Spleen (tissue), 7 donors: ENCODE measurements at regions not wholly inside any gene's neighbourhood (a gene's known extent, or its start where the extent isn't known, plus 50 kb on each side); places are given as distances from the start of the nearest gene placed in this dataset.
A peak's percentile ranks its signal among the peaks of the same experiment; 100 is the strongest.

ENCODE experiments used
- POLR2A ChIP-seq, 3 donors: fragments of 450-650 bp; IDR thresholded peaks; one replicate each; pipeline ENCODE4 v1.5.1; 2017; ENCODE audit warnings: antibody characterized with exemption in 3 of 3, mild to moderate bottlenecking in 1 of 3
- POLR2AphosphoS5 ChIP-seq, 3 donors: sonication (generic); formaldehyde crosslinking; IDR thresholded peaks; one replicate each; pipeline ENCODE4 v1.5.1; 2017; ENCODE audit warnings: antibody characterized with exemption in 3 of 3
- TF ChIP-seq, protein P1 (sequence below), 11 experiments: fragments of 200-600 bp in 7 of 11; fragments of 450-650 bp in 4 of 11; sonication (generic) in 4 of 11; IDR thresholded peaks in 8 of 11; conservative IDR thresholded peaks in 3 of 11; 1 replicate in 7 of 11; 2 replicates in 4 of 11; pipeline versions ENCODE4 v1.4.0 to v1.8.0; 2016 to 2021; ENCODE audit warnings: antibody characterized with exemption in 11 of 11, inconsistent platforms in 4 of 11, mild to moderate bottlenecking in 1 of 11
- donor health status: DM: no; HTN: no; CAD: no; lungs with moderate emphysema.
- donor health status: DM: no; HTN: no; CAD: no.
- donor health status: DM: no; HTN: no; CAD: no.

- TF ChIP-seq POLR2A (IDR thresholded peaks at IDR 0.05): no peak
- no peak for TF ChIP-seq POLR2AphosphoS5 (IDR thresholded peaks at IDR 0.05)
- TF ChIP-seq, protein P1, sequence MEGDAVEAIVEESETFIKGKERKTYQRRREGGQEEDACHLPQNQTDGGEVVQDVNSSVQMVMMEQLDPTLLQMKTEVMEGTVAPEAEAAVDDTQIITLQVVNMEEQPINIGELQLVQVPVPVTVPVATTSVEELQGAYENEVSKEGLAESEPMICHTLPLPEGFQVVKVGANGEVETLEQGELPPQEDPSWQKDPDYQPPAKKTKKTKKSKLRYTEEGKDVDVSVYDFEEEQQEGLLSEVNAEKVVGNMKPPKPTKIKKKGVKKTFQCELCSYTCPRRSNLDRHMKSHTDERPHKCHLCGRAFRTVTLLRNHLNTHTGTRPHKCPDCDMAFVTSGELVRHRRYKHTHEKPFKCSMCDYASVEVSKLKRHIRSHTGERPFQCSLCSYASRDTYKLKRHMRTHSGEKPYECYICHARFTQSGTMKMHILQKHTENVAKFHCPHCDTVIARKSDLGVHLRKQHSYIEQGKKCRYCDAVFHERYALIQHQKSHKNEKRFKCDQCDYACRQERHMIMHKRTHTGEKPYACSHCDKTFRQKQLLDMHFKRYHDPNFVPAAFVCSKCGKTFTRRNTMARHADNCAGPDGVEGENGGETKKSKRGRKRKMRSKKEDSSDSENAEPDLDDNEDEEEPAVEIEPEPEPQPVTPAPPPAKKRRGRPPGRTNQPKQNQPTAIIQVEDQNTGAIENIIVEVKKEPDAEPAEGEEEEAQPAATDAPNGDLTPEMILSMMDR (IDR thresholded peaks at IDR 0.05 in 8 of 11, conservative IDR thresholded peaks at IDR 0.05 in 3 of 11): peak in 10 of 11 experiments; percentile 22 to 63 (median 59)
Observed at GRCh38 chr1:70509996-70510876, 99.2 kb downstream of the CTH start.
